Muscle layer of colon (tissue), 2 donors: ENCODE measurements at regions not wholly inside any gene's neighbourhood (a gene's known extent, or its start where the extent isn't known, plus 50 kb on each side); places are given as distances from the start of the nearest gene placed in this dataset.
"Not testable (repeated sequence)": the region's sequence is repeated elsewhere in the genome, so short reads cannot be mapped to it uniquely, and the experiment has no call there.

Source experiments
- H3K27ac ChIP-seq: one replicate; pipeline ENCODE4 v1.7.0; 2013; ENCODE audit warnings: low read depth, mild to moderate bottlenecking, low read length, moderate library complexity
- H3K27me3 ChIP-seq, 2 donors: one replicate each; pipeline ENCODE4 v1.7.0; 2013; ENCODE audit warnings: low read length in 2 of 2, mild to moderate bottlenecking in 2 of 2; ENCODE audit not compliant: insufficient read depth in 2 of 2, control insufficient read depth in 1 of 2
- H3K36me3 ChIP-seq: one replicate; pipeline ENCODE4 v1.7.0; 2013; ENCODE audit warnings: mild to moderate bottlenecking, low read length; ENCODE audit not compliant: insufficient read depth
- H3K4me1 ChIP-seq: one replicate; pipeline ENCODE4 v1.7.0; 2013; ENCODE audit warnings: mild to moderate bottlenecking, low read length; ENCODE audit not compliant: insufficient read depth
- H3K4me3 ChIP-seq, 2 donors: one replicate each; pipeline ENCODE4 v1.7.0; 2013; ENCODE audit warnings: low read length in 2 of 2, low read depth in 1 of 2, mild to moderate bottlenecking in 1 of 2, moderate library complexity in 1 of 2
- H3K9ac ChIP-seq: one replicate; pipeline ENCODE4 v1.7.0; 2013; ENCODE audit warnings: low read length
- H3K9me3 ChIP-seq: one replicate; pipeline ENCODE4 v1.7.0; 2013; ENCODE audit warnings: mild to moderate bottlenecking, low read length
- donor health status: abdominal sarcoma.
- donor health status: Adenocarcinoma of cecum.

GRCh38 chr2:87075054-87075790 is 53.6 kb upstream of the PLGLB1 start:
- H3K4me1 ChIP-seq, H3K36me3 ChIP-seq, H3K27me3 ChIP-seq, H3K9ac ChIP-seq, H3K9me3 ChIP-seq: not testable (repeated sequence)
- peak overlapping the region; percentile 54 to 56 for H3K4me3 ChIP-seq
- peak overlapping the region; percentile 13 for H3K27ac ChIP-seq

- H3K27me3 ChIP-seq, H3K9ac ChIP-seq, H3K4me1 ChIP-seq, H3K9me3 ChIP-seq, H3K27ac ChIP-seq, H3K36me3 ChIP-seq: not testable (repeated sequence)
- peak overlapping the region; percentile 54 to 56 for H3K4me3 ChIP-seq
Observed at GRCh38 chr2:87075791-87076252, 54.2 kb upstream of the PLGLB1 start.

GRCh38 chr2:87076253-87077123 is 54.8 kb upstream of the PLGLB1 start:
- H3K9ac ChIP-seq, H3K9me3 ChIP-seq, H3K4me1 ChIP-seq, H3K36me3 ChIP-seq, H3K27me3 ChIP-seq: not testable (repeated sequence)
- Histone ChIP-seq H3K4me3 (peak overlapping the region in 1 of 2 donors; percentile 43), H3K27ac (peak overlapping the region; percentile 53)

GRCh38 chr2:87077124-87077446 is 55.4 kb upstream of the PLGLB1 start:
- H3K9me3 ChIP-seq, H3K4me1 ChIP-seq, H3K27me3 ChIP-seq, H3K9ac ChIP-seq, H3K36me3 ChIP-seq: not testable (repeated sequence)
- peak overlapping the region; percentile 53 for H3K27ac ChIP-seq
- peak overlapping the region in 1 of 2 donors; percentile 43 for H3K4me3 ChIP-seq

- not testable (repeated sequence) for H3K27me3 ChIP-seq, H3K4me3 ChIP-seq, H3K9ac ChIP-seq, H3K36me3 ChIP-seq, H3K27ac ChIP-seq, H3K9me3 ChIP-seq, H3K4me1 ChIP-seq
Observed at GRCh38 chr2:87081727-87082126, 60.1 kb upstream of the PLGLB1 start.

- not testable (repeated sequence) for H3K27me3 ChIP-seq, H3K9me3 ChIP-seq, H3K36me3 ChIP-seq, H3K4me3 ChIP-seq, H3K4me1 ChIP-seq, H3K9ac ChIP-seq, H3K27ac ChIP-seq
Observed at GRCh38 chr2:87088079-87088478, 66.4 kb upstream of the PLGLB1 start.

GRCh38 chr2:87089401-87089800 is 67.8 kb upstream of the PLGLB1 start:
- H3K36me3 ChIP-seq, H3K4me1 ChIP-seq, H3K27me3 ChIP-seq, H3K9me3 ChIP-seq, H3K4me3 ChIP-seq, H3K27ac ChIP-seq, H3K9ac ChIP-seq: not testable (repeated sequence)

GRCh38 chr2:87093252-87093651 is 71.6 kb upstream of the PLGLB1 start:
- H3K36me3 ChIP-seq, H3K27ac ChIP-seq, H3K4me1 ChIP-seq, H3K4me3 ChIP-seq, H3K27me3 ChIP-seq, H3K9ac ChIP-seq, H3K9me3 ChIP-seq: not testable (repeated sequence)

- H3K4me1 ChIP-seq, H3K36me3 ChIP-seq, H3K9ac ChIP-seq, H3K4me3 ChIP-seq, H3K27me3 ChIP-seq, H3K9me3 ChIP-seq, H3K27ac ChIP-seq: not testable (repeated sequence)
Observed at GRCh38 chr2:87093937-87094529, 72.4 kb upstream of the PLGLB1 start.

GRCh38 chr2:87095804-87096203 is 74.2 kb upstream of the PLGLB1 start:
- H3K36me3 ChIP-seq, H3K27me3 ChIP-seq, H3K4me3 ChIP-seq, H3K4me1 ChIP-seq, H3K27ac ChIP-seq, H3K9ac ChIP-seq, H3K9me3 ChIP-seq: not testable (repeated sequence)

- H3K9me3 ChIP-seq, H3K36me3 ChIP-seq, H3K27ac ChIP-seq, H3K4me1 ChIP-seq, H3K9ac ChIP-seq, H3K4me3 ChIP-seq, H3K27me3 ChIP-seq: not testable (repeated sequence)
Observed at GRCh38 chr2:87128761-87129553, 107.3 kb upstream of the PLGLB1 start.
